IPS DF 4.7 (cell line): ENCODE measurements at regions not wholly inside any gene's neighbourhood (a gene's known extent, or its start where the extent isn't known, plus 50 kb on each side); places are given as distances from the start of the nearest gene placed in this dataset.

Experiments used
- DNase-seq: peaks from one replicate; pipeline ENCODE4 v3.0.0-alpha.2; 2013; ENCODE audit warnings: low spot score; ENCODE audit errors: extremely low read depth

GRCh38 chr5:155954701-155955445 lies 372.1 kb upstream of the SGCD start:
- no peak for DNase-seq

GRCh38 chr5:155957884-155958283 lies 369.1 kb upstream of the SGCD start:
- DNase-seq: no peak

- no peak for DNase-seq
Measured at GRCh38 chr5:155959082-155959481, 367.9 kb upstream of the SGCD start.

GRCh38 chr5:155960177-155960576 lies 366.8 kb upstream of the SGCD start:
- no peak for DNase-seq

- DNase-seq: no peak
Measured at GRCh38 chr5:155969537-155969936, 357.4 kb upstream of the SGCD start.

- DNase-seq: no peak
Measured at GRCh38 chr5:155974369-155974768, 352.6 kb upstream of the SGCD start.

GRCh38 chr5:155978850-155979249 lies 348.1 kb upstream of the SGCD start:
- DNase-seq: no peak

- no peak for DNase-seq
Measured at GRCh38 chr5:155982354-155982753, 344.6 kb upstream of the SGCD start.

- DNase-seq: no peak
Measured at GRCh38 chr5:155983954-155984353, 343.0 kb upstream of the SGCD start.

- no peak for DNase-seq
Measured at GRCh38 chr5:155987265-155987810, 339.6 kb upstream of the SGCD start.

- no peak for DNase-seq
Measured at GRCh38 chr5:155989879-155990278, 337.1 kb upstream of the SGCD start.

- DNase-seq: no peak
Measured at GRCh38 chr5:155996123-155996522, 330.8 kb upstream of the SGCD start.

- no peak for DNase-seq
Measured at GRCh38 chr5:155998257-155998656, 328.7 kb upstream of the SGCD start.

GRCh38 chr5:156000115-156000514 lies 326.8 kb upstream of the SGCD start:
- no peak for DNase-seq

- DNase-seq: no peak
Measured at GRCh38 chr5:156004754-156005153, 322.2 kb upstream of the SGCD start.

GRCh38 chr5:156006026-156006647 lies 320.8 kb upstream of the SGCD start:
- no peak for DNase-seq

- DNase-seq: no peak
Measured at GRCh38 chr5:156008844-156009243, 318.1 kb upstream of the SGCD start.

GRCh38 chr5:156009583-156009982 lies 317.4 kb upstream of the SGCD start:
- no peak for DNase-seq

- DNase-seq: no peak
Measured at GRCh38 chr5:156015137-156015536, 311.8 kb upstream of the SGCD start.

GRCh38 chr5:156019130-156019529 lies 307.8 kb upstream of the SGCD start:
- DNase-seq: no peak

GRCh38 chr5:156019571-156020180 lies 307.3 kb upstream of the SGCD start:
- no peak for DNase-seq

- no peak for DNase-seq
Measured at GRCh38 chr5:156020647-156021046, 306.3 kb upstream of the SGCD start.
